GM23338 (cell line): ENCODE measurements at regions not wholly inside any gene's neighbourhood (a gene's known extent, or its start where the extent isn't known, plus 50 kb on each side); places are given as distances from the start of the nearest gene placed in this dataset.

Experiments used
- ATAC-seq: fragments of 200-7000 bp; cut with Tn5 transposase; 3 replicates; pipeline ENCODE4 v1.9.1; 2020
- DNase-seq: peaks from one replicate; pipeline ENCODE4 v3.0.0-alpha.2; 2015; ENCODE audit warnings: low spot score
- H2AFZ ChIP-seq: fragments of 200-600 bp; sonication (generic); 2 replicates; pipeline ENCODE4 v1.8.0; 2016; ENCODE audit warnings: antibody characterized with exemption, mild to moderate bottlenecking, moderate library complexity
- H3F3A ChIP-seq: fragments of 200-600 bp; sonication (generic); replicated peaks from 2 replicates; pipeline ENCODE4 v1.8.0; 2017; ENCODE audit warnings: antibody characterized with exemption, mixed run types, low read depth
- H3K27ac ChIP-seq: fragments of 200-600 bp; sonication (generic); 2 replicates; pipeline ENCODE4 v1.6.1; 2016; ENCODE audit warnings: low read depth
- H3K27me3 ChIP-seq: fragments of 200-600 bp; sonication (generic); 2 replicates; pipeline ENCODE4 v1.8.0; 2016; ENCODE audit warnings: mild to moderate bottlenecking, mixed run types, moderate library complexity; ENCODE audit not compliant: insufficient read depth
- H3K36me3 ChIP-seq: fragments of 200-600 bp; sonication (generic); 2 replicates; pipeline ENCODE4 v1.8.0; 2016; ENCODE audit warnings: mild to moderate bottlenecking; ENCODE audit not compliant: insufficient read depth
- H3K4me1 ChIP-seq: fragments of 200-600 bp; sonication (generic); 2 replicates; pipeline ENCODE4 v1.8.0; 2016; ENCODE audit warnings: mild to moderate bottlenecking, moderate library complexity; ENCODE audit not compliant: insufficient read depth
- H3K4me2 ChIP-seq: fragments of 200-600 bp; sonication (generic); 2 replicates; pipeline ENCODE4 v1.7.1; 2017; ENCODE audit warnings: mixed run types
- H3K4me3 ChIP-seq: fragments of 200-600 bp; sonication (generic); 2 replicates; pipeline ENCODE4 v1.6.1; 2016; ENCODE audit warnings: mixed run types
- H3K79me2 ChIP-seq: fragments of 200-600 bp; sonication (generic); replicated peaks from 2 replicates; pipeline ENCODE4 v1.8.0; 2017; ENCODE audit warnings: mild to moderate bottlenecking; ENCODE audit not compliant: insufficient read depth
- H3K9me2 ChIP-seq: fragments of 200-600 bp; sonication (generic); 2 replicates; pipeline ENCODE4 v1.8.0; 2017; ENCODE audit not compliant: insufficient read depth
- H4K20me1 ChIP-seq: fragments of 200-600 bp; sonication (generic); replicated peaks from 2 replicates; pipeline ENCODE4 v1.8.0; 2017; ENCODE audit warnings: mild to moderate bottlenecking; ENCODE audit not compliant: insufficient read depth
- H3K27ac Mint-ChIP-seq: 2 replicates; pipeline ENCODE4 v1.8.0; 2020; ENCODE audit warnings: inconsistent platforms, mild to moderate bottlenecking, moderate library complexity, mixed read lengths
- H3K27me3 Mint-ChIP-seq: 3 replicates; pipeline ENCODE4 v1.8.0; 2022; ENCODE audit warnings: low read depth, mild to moderate bottlenecking, moderate library complexity, mixed read lengths, inconsistent platforms; ENCODE audit not compliant: insufficient read depth, poor library complexity
- H3K36me3 Mint-ChIP-seq: 3 replicates; pipeline ENCODE4 v1.8.0; 2021; ENCODE audit warnings: low read depth, mild to moderate bottlenecking, inconsistent platforms, moderate library complexity, mixed read lengths
- H3K4me1 Mint-ChIP-seq: 3 replicates; pipeline ENCODE4 v1.8.0; 2020; ENCODE audit warnings: mild to moderate bottlenecking, inconsistent platforms, mixed read lengths
- H3K4me3 Mint-ChIP-seq: 3 replicates; pipeline ENCODE4 v1.8.0; 2021; ENCODE audit warnings: moderate library complexity, mild to moderate bottlenecking, inconsistent platforms, mixed read lengths
- H3K9me3 Mint-ChIP-seq: 3 replicates; pipeline ENCODE4 v1.8.0; 2020; ENCODE audit warnings: moderate library complexity, mild to moderate bottlenecking, inconsistent platforms, mixed read lengths
- CREB1 ChIP-seq: fragments of 250-450 bp; sonication (Bioruptor Pico); IDR thresholded peaks from 2 replicates; pipeline ENCODE4 v1.5.0; 2020; ENCODE audit warnings: low read depth, mild to moderate bottlenecking, moderate library complexity
- CTCF ChIP-seq, 2 experiments: fragments of 200-600 bp in 1 of 2; sonication (generic) in 1 of 2; conservative IDR thresholded peaks; 2 replicates each; pipeline versions ENCODE4 v1.5.1 to v1.6.1; 2016 to 2017; ENCODE audit warnings: antibody characterized with exemption in 2 of 2, low read depth in 2 of 2, mild to moderate bottlenecking in 2 of 2, moderate library complexity in 1 of 2
- EZH2 ChIP-seq: fragments of 200-600 bp; sonication (generic); IDR thresholded peaks from one replicate; pipeline ENCODE4 v1.8.0; 2017; ENCODE audit warnings: antibody characterized with exemption, mild to moderate bottlenecking, low read depth; ENCODE audit not compliant: unreplicated experiment
- JUNB ChIP-seq: IDR thresholded peaks from one replicate; pipeline ENCODE4 v1.6.1; 2016; ENCODE audit warnings: antibody characterized with exemption; ENCODE audit not compliant: unreplicated experiment
- NANOG ChIP-seq: IDR thresholded peaks from 2 replicates; pipeline ENCODE4 v1.6.1; 2016; ENCODE audit warnings: antibody characterized with exemption, borderline replicate concordance
- STAT1 ChIP-seq: IDR thresholded peaks from one replicate; pipeline ENCODE4 v1.6.1; 2016; ENCODE audit warnings: antibody characterized with exemption; ENCODE audit not compliant: unreplicated experiment
- ZNF114 ChIP-seq: fragments of 250-450 bp; sonication (Bioruptor Pico); IDR thresholded peaks from 2 replicates; pipeline ENCODE4 v1.5.0; 2020; ENCODE audit warnings: mild to moderate bottlenecking, moderate library complexity
- ZNF331 ChIP-seq: fragments of 250-450 bp; sonication (Bioruptor Pico); IDR thresholded peaks from 2 replicates; pipeline ENCODE4 v1.5.0; 2020; ENCODE audit warnings: low read depth, mild to moderate bottlenecking, moderate library complexity
- TF ChIP-seq, protein P1 (sequence below): IDR thresholded peaks from 2 replicates; pipeline ENCODE4 v1.6.1; 2016; ENCODE audit warnings: antibody characterized with exemption
- TF ChIP-seq, protein P2 (sequence below): IDR thresholded peaks from one replicate; pipeline ENCODE4 v1.6.1; 2018; ENCODE audit warnings: antibody characterized with exemption; ENCODE audit not compliant: unreplicated experiment

DNA sequence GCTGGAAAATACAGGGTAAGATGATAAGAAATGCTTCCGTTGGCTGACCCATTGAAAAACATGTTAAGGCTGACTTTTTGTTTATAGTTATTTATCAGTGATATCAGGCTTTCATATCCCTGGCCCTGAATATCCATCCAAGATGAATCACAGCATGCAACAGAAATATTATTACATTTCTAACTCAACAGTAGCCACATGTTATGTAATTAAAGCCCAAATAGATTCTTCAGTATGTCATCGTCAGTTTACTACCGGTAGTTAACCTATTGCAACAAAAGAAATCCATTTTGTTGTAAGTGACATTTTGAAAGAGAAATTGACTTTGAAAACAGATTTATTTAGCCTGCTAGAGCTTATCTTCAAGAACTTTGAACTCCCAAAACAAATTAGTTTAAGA is 354.1 kb upstream of the CELF2 start (continued):
- TF ChIP-seq CREB1 (CRISPR knock-in tag) (no peak), EZH2 (no peak)

DNA sequence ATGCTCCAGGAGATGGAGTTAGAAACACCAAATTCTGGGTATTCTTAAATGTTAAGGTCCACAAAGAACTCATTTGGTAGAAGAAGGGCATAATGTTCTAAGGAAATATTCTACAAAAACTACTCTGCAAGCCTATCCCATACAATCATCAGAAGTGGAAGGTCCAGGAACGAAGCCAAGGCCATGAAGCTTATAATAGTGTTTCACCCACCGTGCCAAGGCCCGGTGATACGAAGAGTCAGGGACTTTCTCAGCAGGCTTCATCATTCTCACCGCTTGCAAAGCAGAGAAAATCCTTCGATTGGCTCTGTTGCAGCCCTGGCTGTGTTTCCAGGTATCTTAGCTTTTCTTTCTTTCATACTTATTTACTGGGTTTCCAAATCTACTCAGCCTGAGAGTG is 351.9 kb upstream of the CELF2 start:
- Histone ChIP-seq H3K36me3 (no peaks in the 10 kb centered on the region), H3K4me3 (no peak overlapping the region), H3K9me2 (no peaks in the 10 kb centered on the region), H2AFZ (peak overlapping the region; percentile 66; the same call in 1 of the 2 replicates), H3K4me2 (no peak overlapping the region), H3K27me3 (no peaks in the 10 kb centered on the region), H3K27ac (no peak overlapping the region), H4K20me1 (no peaks in the 10 kb centered on the region), H3K79me2 (no peaks in the 10 kb centered on the region), H3F3A (no peaks in the 10 kb centered on the region), H3K4me1 (no peaks in the 10 kb centered on the region)
- Mint-ChIP-seq H3K36me3 (no peaks in the 10 kb centered on the region), H3K27me3 (peaks cover 6% of the 10 kb centered on the region), H3K27ac (no peak overlapping the region), H3K4me3 (no peak overlapping the region), H3K4me1 (no peaks in the 10 kb centered on the region), H3K9me3 (no peaks in the 10 kb centered on the region)
- ATAC-seq (no peak), DNase-seq (no peak)
- TF ChIP-seq CTCF (conservative IDR thresholded peaks at IDR 0.05; ENCODE audit: low read depth in 2 of 2) = no peak
- no peak for TF ChIP-seq NANOG
- TF ChIP-seq ZNF114 (CRISPR knock-in tag) = no peak
- TF ChIP-seq, protein P1, sequence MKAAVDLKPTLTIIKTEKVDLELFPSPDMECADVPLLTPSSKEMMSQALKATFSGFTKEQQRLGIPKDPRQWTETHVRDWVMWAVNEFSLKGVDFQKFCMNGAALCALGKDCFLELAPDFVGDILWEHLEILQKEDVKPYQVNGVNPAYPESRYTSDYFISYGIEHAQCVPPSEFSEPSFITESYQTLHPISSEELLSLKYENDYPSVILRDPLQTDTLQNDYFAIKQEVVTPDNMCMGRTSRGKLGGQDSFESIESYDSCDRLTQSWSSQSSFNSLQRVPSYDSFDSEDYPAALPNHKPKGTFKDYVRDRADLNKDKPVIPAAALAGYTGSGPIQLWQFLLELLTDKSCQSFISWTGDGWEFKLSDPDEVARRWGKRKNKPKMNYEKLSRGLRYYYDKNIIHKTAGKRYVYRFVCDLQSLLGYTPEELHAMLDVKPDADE = no peak

DNA sequence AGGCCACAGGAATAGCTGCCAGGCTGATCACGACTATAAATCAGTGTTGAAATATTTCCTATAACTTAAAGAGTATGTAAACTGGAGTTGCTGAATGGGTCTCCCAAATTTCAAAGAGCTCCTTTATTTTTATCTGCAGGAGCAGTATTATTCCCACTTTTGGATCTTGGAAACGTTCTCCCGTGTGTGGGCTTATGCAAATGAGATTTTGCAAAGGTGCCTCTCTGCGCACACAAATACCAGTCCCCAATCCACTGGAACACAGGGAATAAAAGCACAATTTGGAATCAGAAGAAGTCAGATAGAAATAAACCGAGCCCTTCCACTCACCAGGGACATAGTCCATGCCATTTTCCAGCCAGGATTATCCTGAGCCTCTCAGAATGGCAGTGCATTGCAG is 350.2 kb upstream of the CELF2 start:
- Histone ChIP-seq H3K4me3 (no peak overlapping the region), H4K20me1 (no peaks in the 10 kb centered on the region), H3F3A (no peaks in the 10 kb centered on the region), H3K79me2 (no peaks in the 10 kb centered on the region), H3K36me3 (peaks cover 3% of the 10 kb centered on the region; the same call in 1 of the 2 replicates), H3K4me2 (no peak overlapping the region), H3K27me3 (no peaks in the 10 kb centered on the region), H3K9me2 (no peaks in the 10 kb centered on the region), H3K27ac (no peak overlapping the region), H3K4me1 (no peaks in the 10 kb centered on the region), H2AFZ (no peak overlapping the region)
- no peak for DNase-seq
- H3K4me1 Mint-ChIP-seq = no peaks in the 10 kb centered on the region
- H3K36me3 Mint-ChIP-seq = peaks cover 3% of the 10 kb centered on the region; the same call in 2 of the 3 replicates
- ATAC-seq = no peak
- no peak overlapping the region for H3K27ac Mint-ChIP-seq
- no peak overlapping the region for H3K4me3 Mint-ChIP-seq
- H3K27me3 Mint-ChIP-seq = peaks cover 6% of the 10 kb centered on the region
- H3K9me3 Mint-ChIP-seq = peaks cover 3% of the 10 kb centered on the region; the same call in 1 of the 3 replicates
- TF ChIP-seq STAT1 (no peak), JUNB (no peak), ZNF114 (CRISPR knock-in tag) (no peak), ZNF331 (CRISPR knock-in tag) (no peak)
- TF ChIP-seq, protein P2, sequence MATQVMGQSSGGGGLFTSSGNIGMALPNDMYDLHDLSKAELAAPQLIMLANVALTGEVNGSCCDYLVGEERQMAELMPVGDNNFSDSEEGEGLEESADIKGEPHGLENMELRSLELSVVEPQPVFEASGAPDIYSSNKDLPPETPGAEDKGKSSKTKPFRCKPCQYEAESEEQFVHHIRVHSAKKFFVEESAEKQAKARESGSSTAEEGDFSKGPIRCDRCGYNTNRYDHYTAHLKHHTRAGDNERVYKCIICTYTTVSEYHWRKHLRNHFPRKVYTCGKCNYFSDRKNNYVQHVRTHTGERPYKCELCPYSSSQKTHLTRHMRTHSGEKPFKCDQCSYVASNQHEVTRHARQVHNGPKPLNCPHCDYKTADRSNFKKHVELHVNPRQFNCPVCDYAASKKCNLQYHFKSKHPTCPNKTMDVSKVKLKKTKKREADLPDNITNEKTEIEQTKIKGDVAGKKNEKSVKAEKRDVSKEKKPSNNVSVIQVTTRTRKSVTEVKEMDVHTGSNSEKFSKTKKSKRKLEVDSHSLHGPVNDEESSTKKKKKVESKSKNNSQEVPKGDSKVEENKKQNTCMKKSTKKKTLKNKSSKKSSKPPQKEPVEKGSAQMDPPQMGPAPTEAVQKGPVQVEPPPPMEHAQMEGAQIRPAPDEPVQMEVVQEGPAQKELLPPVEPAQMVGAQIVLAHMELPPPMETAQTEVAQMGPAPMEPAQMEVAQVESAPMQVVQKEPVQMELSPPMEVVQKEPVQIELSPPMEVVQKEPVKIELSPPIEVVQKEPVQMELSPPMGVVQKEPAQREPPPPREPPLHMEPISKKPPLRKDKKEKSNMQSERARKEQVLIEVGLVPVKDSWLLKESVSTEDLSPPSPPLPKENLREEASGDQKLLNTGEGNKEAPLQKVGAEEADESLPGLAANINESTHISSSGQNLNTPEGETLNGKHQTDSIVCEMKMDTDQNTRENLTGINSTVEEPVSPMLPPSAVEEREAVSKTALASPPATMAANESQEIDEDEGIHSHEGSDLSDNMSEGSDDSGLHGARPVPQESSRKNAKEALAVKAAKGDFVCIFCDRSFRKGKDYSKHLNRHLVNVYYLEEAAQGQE = no peak
- TF ChIP-seq, protein P1 = no peak
